ENCODE measurements at regions not wholly inside any gene's neighbourhood (a gene's known extent, or its start where the extent isn't known, plus 50 kb on each side); places are given as distances from the start of the nearest gene placed in this dataset.

GRCh38 chr10:36452851-36453250 lies 672.5 kb upstream of the ANKRD30A start:
- TF ChIP-seq POLR2A (IDR thresholded peaks at IDR 0.05; ENCODE audit: low read depth, low read length) (no peak), POLR2AphosphoS5 (IDR thresholded peaks at IDR 0.05; ENCODE audit: low read depth, low read length) (no peak), TAF1 (IDR thresholded peaks at IDR 0.05; ENCODE audit: low read depth, low read length) (no peak)

All from GM12891 (cell line).